ENCODE measurements at regions not wholly inside any gene's neighbourhood (a gene's known extent, or its start where the extent isn't known, plus 50 kb on each side); places are given as distances from the start of the nearest gene placed in this dataset.

- H3K27me3 Mint-ChIP-seq (ENCODE audit: low read depth), result no peaks in the 10 kb centered on the region
- no peak for ATAC-seq (replicated peaks in 1 of 2)
- no peak overlapping the region for H3K4me3 Mint-ChIP-seq
- no peaks in the 10 kb centered on the region for H3K4me1 Mint-ChIP-seq (ENCODE audit: low read depth)
- no peak for DNase-seq
- no peak overlapping the region for H3K27ac Mint-ChIP-seq
- peaks cover 0 to 2% of the 10 kb centered on the region in 2 donors for H3K36me3 Mint-ChIP-seq (ENCODE audit: insufficient read depth in 2 of 2)
- H3K9me3 Mint-ChIP-seq, result peaks cover 4 to 6% of the 10 kb centered on the region in 2 donors
Observed at GRCh38 chr20:7411075-7411474, 529.2 kb downstream of the HAO1 start.

GRCh38 chr20:7415427-7415826, 524.8 kb downstream of the HAO1 start:
- Mint-ChIP-seq H3K9me3 (peaks cover 4 to 5% of the 10 kb centered on the region in 2 donors), H3K36me3 (ENCODE audit: insufficient read depth in 2 of 2) (peaks cover 0 to 2% of the 10 kb centered on the region in 2 donors), H3K4me1 (ENCODE audit: low read depth) (no peaks in the 10 kb centered on the region), H3K27me3 (ENCODE audit: low read depth) (no peaks in the 10 kb centered on the region), H3K4me3 (no peak overlapping the region), H3K27ac (no peak overlapping the region)
- DNase-seq (no peak), ATAC-seq (replicated peaks in 1 of 2) (no peak)

GRCh38 chr20:7416382-7416781, 523.9 kb downstream of the HAO1 start:
- Mint-ChIP-seq H3K36me3 (ENCODE audit: insufficient read depth in 2 of 2) (peaks cover 0 to 2% of the 10 kb centered on the region in 2 donors), H3K9me3 (peaks cover 4 to 5% of the 10 kb centered on the region in 2 donors), H3K27me3 (ENCODE audit: low read depth) (no peaks in the 10 kb centered on the region), H3K27ac (no peak overlapping the region), H3K4me3 (no peak overlapping the region), H3K4me1 (ENCODE audit: low read depth) (no peaks in the 10 kb centered on the region)
- DNase-seq (no peak), ATAC-seq (replicated peaks in 1 of 2) (no peak)

- Mint-ChIP-seq H3K4me3 (no peak overlapping the region), H3K27me3 (ENCODE audit: low read depth) (no peaks in the 10 kb centered on the region), H3K9me3 (peaks cover 2 to 5% of the 10 kb centered on the region in 2 donors), H3K27ac (no peak overlapping the region), H3K36me3 (ENCODE audit: insufficient read depth in 2 of 2) (no peaks in the 10 kb centered on the region), H3K4me1 (ENCODE audit: low read depth) (no peaks in the 10 kb centered on the region)
- DNase-seq, result no peak
- ATAC-seq (replicated peaks in 1 of 2), result no peak
Observed at GRCh38 chr20:7420345-7420744, 519.9 kb downstream of the HAO1 start.

GRCh38 chr20:7426890-7427496, 513.3 kb downstream of the HAO1 start:
- Mint-ChIP-seq H3K27ac (no peak overlapping the region), H3K36me3 (ENCODE audit: insufficient read depth in 2 of 2) (no peaks in the 10 kb centered on the region), H3K9me3 (peaks cover 3 to 12% of the 10 kb centered on the region in 2 donors), H3K4me3 (no peak overlapping the region), H3K4me1 (ENCODE audit: low read depth) (no peaks in the 10 kb centered on the region), H3K27me3 (ENCODE audit: low read depth) (no peaks in the 10 kb centered on the region)
- ATAC-seq (replicated peaks in 1 of 2), result no peak
- no peak for DNase-seq

GRCh38 chr20:7428946-7429345, 511.3 kb downstream of the HAO1 start:
- Mint-ChIP-seq H3K9me3 (peaks cover 3 to 14% of the 10 kb centered on the region in 2 donors), H3K27me3 (ENCODE audit: low read depth) (no peaks in the 10 kb centered on the region), H3K4me1 (ENCODE audit: low read depth) (no peaks in the 10 kb centered on the region), H3K36me3 (ENCODE audit: insufficient read depth in 2 of 2) (no peaks in the 10 kb centered on the region), H3K4me3 (no peak overlapping the region), H3K27ac (no peak overlapping the region)
- no peak for ATAC-seq (replicated peaks in 1 of 2)
- no peak for DNase-seq

GRCh38 chr20:7432612-7433011, 507.6 kb downstream of the HAO1 start:
- no peak for DNase-seq
- peaks cover 3 to 11% of the 10 kb centered on the region in 2 donors for H3K9me3 Mint-ChIP-seq
- H3K4me1 Mint-ChIP-seq (ENCODE audit: low read depth), result no peaks in the 10 kb centered on the region
- H3K36me3 Mint-ChIP-seq (ENCODE audit: insufficient read depth in 2 of 2), result no peaks in the 10 kb centered on the region
- no peaks in the 10 kb centered on the region for H3K27me3 Mint-ChIP-seq (ENCODE audit: low read depth)
- no peak overlapping the region for H3K4me3 Mint-ChIP-seq
- ATAC-seq (replicated peaks in 1 of 2), result no peak
- no peak overlapping the region for H3K27ac Mint-ChIP-seq

GRCh38 chr20:7437311-7437710, 502.9 kb downstream of the HAO1 start:
- Mint-ChIP-seq H3K4me3 (no peak overlapping the region), H3K27ac (no peak overlapping the region), H3K4me1 (ENCODE audit: low read depth) (no peaks in the 10 kb centered on the region), H3K27me3 (ENCODE audit: low read depth) (no peaks in the 10 kb centered on the region), H3K36me3 (ENCODE audit: insufficient read depth in 2 of 2) (no peaks in the 10 kb centered on the region), H3K9me3 (peaks cover 1 to 2% of the 10 kb centered on the region in 2 donors)
- ATAC-seq (replicated peaks in 1 of 2) (no peak), DNase-seq (no peak)

GRCh38 chr20:7449269-7449668, 491.0 kb downstream of the HAO1 start:
- Mint-ChIP-seq H3K27me3 (ENCODE audit: low read depth) (no peaks in the 10 kb centered on the region), H3K9me3 (peaks cover 2% of the 10 kb centered on the region in 2 donors), H3K4me3 (no peak overlapping the region), H3K4me1 (ENCODE audit: low read depth) (no peaks in the 10 kb centered on the region), H3K27ac (no peak overlapping the region), H3K36me3 (ENCODE audit: insufficient read depth in 2 of 2) (peaks cover 0 to 1% of the 10 kb centered on the region in 2 donors)
- no peak for ATAC-seq (replicated peaks in 1 of 2)
- no peak for DNase-seq

GRCh38 chr20:7452890-7453289, 487.4 kb downstream of the HAO1 start:
- ATAC-seq (replicated peaks in 1 of 2), result no peak
- Mint-ChIP-seq H3K4me1 (ENCODE audit: low read depth) (no peaks in the 10 kb centered on the region), H3K36me3 (ENCODE audit: insufficient read depth in 2 of 2) (peaks cover 0 to 1% of the 10 kb centered on the region in 2 donors)

GRCh38 chr20:7454047-7454446, 486.2 kb downstream of the HAO1 start:
- Mint-ChIP-seq H3K36me3 (ENCODE audit: insufficient read depth in 2 of 2) (peaks cover 0 to 1% of the 10 kb centered on the region in 2 donors), H3K4me3 (no peak overlapping the region), H3K4me1 (ENCODE audit: low read depth) (no peaks in the 10 kb centered on the region)

More at GRCh38 chr20:7452890-7453289, 487.4 kb downstream of the HAO1 start:
- Mint-ChIP-seq H3K4me3 (no peak overlapping the region), H3K27ac (no peak overlapping the region), H3K27me3 (ENCODE audit: low read depth) (no peaks in the 10 kb centered on the region), H3K9me3 (peaks cover 2% of the 10 kb centered on the region in 2 donors)
- DNase-seq, result no peak

GRCh38 chr20:7458459-7458858, 481.8 kb downstream of the HAO1 start:
- H3K36me3 Mint-ChIP-seq (ENCODE audit: insufficient read depth in 2 of 2), result no peaks in the 10 kb centered on the region
- no peak for DNase-seq
- no peak overlapping the region for H3K4me3 Mint-ChIP-seq
- peaks cover 4 to 6% of the 10 kb centered on the region in 2 donors for H3K9me3 Mint-ChIP-seq
- ATAC-seq (replicated peaks in 1 of 2), result no peak
- no peak overlapping the region for H3K27ac Mint-ChIP-seq
- no peaks in the 10 kb centered on the region for H3K27me3 Mint-ChIP-seq (ENCODE audit: low read depth)
- no peaks in the 10 kb centered on the region for H3K4me1 Mint-ChIP-seq (ENCODE audit: low read depth)

More at GRCh38 chr20:7454047-7454446, 486.2 kb downstream of the HAO1 start:
- no peak for ATAC-seq (replicated peaks in 1 of 2)
- peaks cover 0 to 3% of the 10 kb centered on the region in 2 donors for H3K9me3 Mint-ChIP-seq
- DNase-seq, result no peak
- H3K27ac Mint-ChIP-seq, result no peak overlapping the region
- H3K27me3 Mint-ChIP-seq (ENCODE audit: low read depth), result no peaks in the 10 kb centered on the region

- Mint-ChIP-seq H3K4me1 (ENCODE audit: low read depth) (no peaks in the 10 kb centered on the region), H3K27me3 (ENCODE audit: low read depth) (no peaks in the 10 kb centered on the region), H3K4me3 (no peak overlapping the region), H3K27ac (no peak overlapping the region), H3K36me3 (ENCODE audit: insufficient read depth in 2 of 2) (no peaks in the 10 kb centered on the region), H3K9me3 (peaks cover 4 to 6% of the 10 kb centered on the region in 2 donors)
- DNase-seq (no peak), ATAC-seq (replicated peaks in 1 of 2) (no peak)
Observed at GRCh38 chr20:7459083-7459482, 481.2 kb downstream of the HAO1 start.

- H3K4me3 Mint-ChIP-seq, result no peak overlapping the region
- H3K4me1 Mint-ChIP-seq (ENCODE audit: low read depth), result no peaks in the 10 kb centered on the region
- H3K36me3 Mint-ChIP-seq (ENCODE audit: insufficient read depth in 2 of 2), result no peaks in the 10 kb centered on the region
- DNase-seq (no peak), ATAC-seq (replicated peaks in 1 of 2) (no peak)
- H3K27me3 Mint-ChIP-seq (ENCODE audit: low read depth), result no peaks in the 10 kb centered on the region
- H3K9me3 Mint-ChIP-seq, result peaks cover 4 to 6% of the 10 kb centered on the region in 2 donors
- H3K27ac Mint-ChIP-seq, result no peak overlapping the region
Observed at GRCh38 chr20:7463290-7463689, 477.0 kb downstream of the HAO1 start.

All from activated T-cell treated with anti-CD3 and anti-CD28 coated beads, Interleukin-2, amount 50 U/mL, for 72 hours (primary cell).